Stimulated activated CD4-positive, alpha-beta T cell treated with anti-CD3 and anti-CD28 coated beads, Interleukin-2, amount 100 ng/mL, for 24 hours (primary cell): ENCODE measurements at regions not wholly inside any gene's neighbourhood (a gene's known extent, or its start where the extent isn't known, plus 50 kb on each side); places are given as distances from the start of the nearest gene placed in this dataset.
"Not testable (repeated sequence)": the region's sequence is repeated elsewhere in the genome, so short reads cannot be mapped to it uniquely, and the experiment has no call there.

Experiments
- DNase-seq, 2 donors: peaks; one replicate each; pipeline ENCODE4 v3.0.0-alpha.2; 2020

- DNase-seq, result no peak
These were observed 139.1 kb downstream of the CDH26 start for GRCh38 chr20:60097285-60097684.

GRCh38 chr20:60100780-60101179, 142.6 kb downstream of the CDH26 start:
- DNase-seq, result no peak

- no peak for DNase-seq
These were observed 143.1 kb downstream of the CDH26 start for GRCh38 chr20:60101201-60101890.

- DNase-seq, result no peak
These were observed 143.7 kb downstream of the CDH26 start for GRCh38 chr20:60101891-60102281.

GRCh38 chr20:60102665-60103210, 144.5 kb downstream of the CDH26 start:
- no peak for DNase-seq

GRCh38 chr20:60104993-60105803, 147.0 kb downstream of the CDH26 start:
- no peak for DNase-seq

- not testable (repeated sequence) for DNase-seq
These were observed 148.0 kb downstream of the CDH26 start for GRCh38 chr20:60106186-60106585.

- DNase-seq, result no peak
These were observed 149.6 kb downstream of the CDH26 start for GRCh38 chr20:60107621-60108390.

- DNase-seq, result no peak
These were observed 150.2 kb downstream of the CDH26 start for GRCh38 chr20:60108397-60108796.

GRCh38 chr20:60113024-60113724, 155.0 kb downstream of the CDH26 start:
- DNase-seq, result no peak

GRCh38 chr20:60113771-60114170, 155.5 kb downstream of the CDH26 start:
- DNase-seq, result no peak

- no peak for DNase-seq
These were observed 157.2 kb downstream of the CDH26 start for GRCh38 chr20:60115451-60115850.

- DNase-seq, result no peak
These were observed 158.1 kb downstream of the CDH26 start for GRCh38 chr20:60116128-60116909.

GRCh38 chr20:60117065-60117464, 158.8 kb downstream of the CDH26 start:
- DNase-seq, result no peak

GRCh38 chr20:60121903-60122302, 163.7 kb downstream of the CDH26 start:
- DNase-seq, result no peak

GRCh38 chr20:60122671-60123070, 164.4 kb downstream of the CDH26 start:
- DNase-seq, result no peak

GRCh38 chr20:60123096-60123495, 164.9 kb downstream of the CDH26 start:
- DNase-seq, result no peak

GRCh38 chr20:60123652-60124051, 165.4 kb downstream of the CDH26 start:
- DNase-seq, result no peak

- no peak for DNase-seq
These were observed 166.7 kb downstream of the CDH26 start for GRCh38 chr20:60124776-60125381.

GRCh38 chr20:60125513-60125912, 167.3 kb downstream of the CDH26 start:
- DNase-seq, result no peak

- DNase-seq, result no peak
These were observed 168.8 kb downstream of the CDH26 start for GRCh38 chr20:60126975-60127374.
